Heart right ventricle (tissue), 16 donors: ENCODE measurements at regions not wholly inside any gene's neighbourhood (a gene's known extent, or its start where the extent isn't known, plus 50 kb on each side); places are given as distances from the start of the nearest gene placed in this dataset.

Source experiments
- ATAC-seq, 8 donors: fragments of 200-7000 bp; cut with Tn5 transposase; one replicate each; pipeline ENCODE4 v1.9.1; 2020; ENCODE audit warnings: mild to moderate bottlenecking in 8 of 8, moderate library complexity in 8 of 8, moderate number of reproducible peaks in 1 of 8
- DNase-seq, 2 donors: peaks; one replicate each; pipeline ENCODE4 v3.0.0-alpha.2; 2020
- H3K27ac ChIP-seq, 10 donors: fragments of 200-600 bp; sonication (generic) in 2 of 10; one replicate each; pipeline versions ENCODE4 v1.5.0 to v1.8.0; 2020 to 2022; ENCODE audit warnings: mild to moderate bottlenecking in 3 of 10
- H3K27me3 ChIP-seq, 7 donors: fragments of 200-600 bp; one replicate each; pipeline ENCODE4 v1.8.0; 2021 to 2022; ENCODE audit warnings: mild to moderate bottlenecking in 2 of 7
- H3K36me3 ChIP-seq, 9 donors: fragments of 200-600 bp; sonication (generic) in 1 of 9; one replicate each; pipeline versions ENCODE4 v1.5.0 to v1.8.0; 2020 to 2022; ENCODE audit warnings: mild to moderate bottlenecking in 2 of 9
- H3K4me1 ChIP-seq, 9 donors: fragments of 200-600 bp; sonication (generic) in 1 of 9; one replicate each; pipeline versions ENCODE4 v1.5.0 to v1.8.0; 2020 to 2022; ENCODE audit warnings: mild to moderate bottlenecking in 4 of 9
- H3K4me3 ChIP-seq, 10 donors: fragments of 200-600 bp; sonication (generic) in 2 of 10; one replicate each; pipeline versions ENCODE4 v1.5.0 to v1.8.0; 2020 to 2022; ENCODE audit warnings: mild to moderate bottlenecking in 7 of 10, moderate library complexity in 2 of 10
- H3K9me3 ChIP-seq, 11 donors: fragments of 200-600 bp in 10 of 11; sonication (generic) in 2 of 11; one replicate each; pipeline versions ENCODE4 v1.5.0 to v1.8.0; 2013 to 2022; ENCODE audit warnings: mild to moderate bottlenecking in 2 of 11, control low read depth in 1 of 11, moderate library complexity in 1 of 11
- CTCF ChIP-seq, 9 donors: fragments of 200-600 bp; sonication (generic) in 2 of 9; IDR thresholded peaks; one replicate each; pipeline versions ENCODE4 v1.5.0 to v1.8.0; 2021 to 2022; ENCODE audit warnings: antibody characterized with exemption in 9 of 9, mild to moderate bottlenecking in 5 of 9, moderate library complexity in 1 of 9
- WGBS, 2 donors: extraction: QIAGEN DNeasy Blood & Tissue Kit; methylation state at CpG; one replicate each; pipeline ENCODE4 v1.1.7; 2013; ENCODE audit warnings: inconsistent platforms in 1 of 2; 5-methylcytosine and 5-hydroxymethylcytosine counted together
- intact Hi-C, 10 donors: fragments of 100-400 bp; cut with DNase I; formaldehyde crosslinking; loops; one replicate each; pipeline versions ENCODE4 v1.11.1 to v1.14.2; 2022
- donor health status: Arrhythmogenic right ventricular cardiomyopathy.
- donor health status: ischemic (EF 13 %, LVEDD 7.1; RV severe dilation, severe dysfunction).
- donor health status: healthy with polysubstance abuse.
- donor health status: DM: no; HTN: yes; CAD: no.
- donor health status: DM: no; HTN: no; CAD: no.
- donor health status: ischemic (EF 25% LVEDD 6.9; RV normal size, moderate dysfunction).
- donor health status: ischemic (EF 25% LVEDD 5.7; RV mildly dilated, moderate dysfunction).
- donor health status: healthy.
- donor health status: DM: yes; HTN: yes; CAD: no.
- donor health status: Ischemic cardiomyopathy.
- donor health status: ischemic (EF 35%, LVEDD 5.7; RV mildly dilated, moderate dysfunction).
- donor health status: nonischemic (EF 11% LVEDD 7.7; RV severe dilation, severe dysfunction).
- donor health status: DM: yes; HTN: yes; CAD: no.
- donor health status: PGD.
- donor health status: ischemic (EF 29% LVEDD 5.4; RV normal size, mild dysfunction).
- donor health status: nonischemic (EF 23%, LVEDD 6.1; RV moderate dilation, normal function).

GRCh38 chr11:69562816-69563215 lies 78.1 kb upstream of the CCND1 start:
- Histone ChIP-seq H3K4me3 (no peak overlapping the region), H3K36me3 (no peaks in the 10 kb centered on the region), H3K9me3 (peaks cover 0 to 15% (median 0%) of the 10 kb centered on the region in 11 donors), H3K27ac (no peak overlapping the region), H3K4me1 (no peaks in the 10 kb centered on the region), H3K27me3 (no peaks in the 10 kb centered on the region)
- 95 to 96% methylated on average over 4 of the region's 4 CpGs for WGBS, 2 donors
- TF ChIP-seq CTCF (IDR thresholded peaks at IDR 0.05): no peak
- intact Hi-C loops: no loop called here
- ATAC-seq (no peak), DNase-seq (no peak)

- intact Hi-C loops: no loop called here
- H3K9me3 ChIP-seq: peaks cover 0 to 15% (median 0%) of the 10 kb centered on the region in 11 donors
- TF ChIP-seq CTCF (IDR thresholded peaks at IDR 0.05): no peak
- no peak overlapping the region for H3K27ac ChIP-seq
- H3K27me3 ChIP-seq: no peaks in the 10 kb centered on the region
- no peak for DNase-seq
- H3K4me3 ChIP-seq: no peak overlapping the region
- no peaks in the 10 kb centered on the region for H3K4me1 ChIP-seq
- ATAC-seq: no peak
- no peaks in the 10 kb centered on the region for H3K36me3 ChIP-seq
- 98% methylated on average over 4 of the region's 4 CpGs for WGBS, 2 donors
Observed at GRCh38 chr11:69563306-69563705, 77.7 kb upstream of the CCND1 start.

- no peaks in the 10 kb centered on the region for H3K4me1 ChIP-seq
Observed at GRCh38 chr11:69563946-69564775, 76.8 kb upstream of the CCND1 start.

GRCh38 chr11:69566001-69566400 lies 75.0 kb upstream of the CCND1 start:
- H3K27ac ChIP-seq: no peak overlapping the region
- ATAC-seq (no peak), DNase-seq (no peak)
- no peaks in the 10 kb centered on the region for H3K27me3 ChIP-seq
- TF ChIP-seq CTCF (IDR thresholded peaks at IDR 0.05): no peak
- H3K9me3 ChIP-seq: peaks cover 0 to 10% (median 0%) of the 10 kb centered on the region in 11 donors
- no peaks in the 10 kb centered on the region for H3K36me3 ChIP-seq
- H3K4me1 ChIP-seq: no peaks in the 10 kb centered on the region
- H3K4me3 ChIP-seq: no peak overlapping the region
- intact Hi-C loops: no loop called here
- WGBS, 2 donors: 69 to 75% methylated on average over 3 of the region's 3 CpGs

More at GRCh38 chr11:69563946-69564775, 76.8 kb upstream of the CCND1 start:
- Histone ChIP-seq H3K27me3 (no peaks in the 10 kb centered on the region), H3K9me3 (peaks cover 0 to 15% (median 0%) of the 10 kb centered on the region in 11 donors), H3K4me3 (no peak overlapping the region), H3K36me3 (no peaks in the 10 kb centered on the region), H3K27ac (no peak overlapping the region)
- no peak for TF ChIP-seq CTCF (IDR thresholded peaks at IDR 0.05)
- WGBS, 2 donors: 83 to 89% methylated on average over 10 of the region's 10 CpGs
- intact Hi-C loops: no loop called here
- DNase-seq (no peak), ATAC-seq (no peak)
